HG03196 (cell line): ENCODE measurements at regions not wholly inside any gene's neighbourhood (a gene's known extent, or its start where the extent isn't known, plus 50 kb on each side); places are given as distances from the start of the nearest gene placed in this dataset.
"Not testable (repeated sequence)": the region's sequence is repeated elsewhere in the genome, so short reads cannot be mapped to it uniquely, and the experiment has no call there.

Experiments used
- ATAC-seq: cut with Tn5 transposase; IDR thresholded peaks from one replicate; pipeline ENCODE4 v1.9.1; 2021; ENCODE audit not compliant: unreplicated experiment

DNA sequence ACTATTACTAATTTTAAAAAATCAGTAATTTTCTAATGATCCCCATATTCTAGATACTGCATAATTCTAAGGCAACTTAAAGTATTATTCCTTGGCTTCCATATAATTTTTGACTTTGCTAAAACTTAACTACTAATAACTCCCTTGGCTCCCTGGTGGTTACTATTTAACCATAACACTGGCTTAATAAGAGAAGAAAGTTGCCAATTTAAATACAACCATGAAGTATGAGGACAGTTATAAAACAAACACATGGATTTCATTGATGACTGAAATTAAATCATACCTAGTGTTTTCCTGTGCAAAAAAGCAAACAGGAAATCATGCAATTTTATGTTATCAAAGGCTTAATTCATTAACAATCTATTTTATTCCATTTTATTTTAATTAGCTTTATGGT lies 1073.9 kb downstream of the GRM8 start:
- ATAC-seq = no peak

DNA sequence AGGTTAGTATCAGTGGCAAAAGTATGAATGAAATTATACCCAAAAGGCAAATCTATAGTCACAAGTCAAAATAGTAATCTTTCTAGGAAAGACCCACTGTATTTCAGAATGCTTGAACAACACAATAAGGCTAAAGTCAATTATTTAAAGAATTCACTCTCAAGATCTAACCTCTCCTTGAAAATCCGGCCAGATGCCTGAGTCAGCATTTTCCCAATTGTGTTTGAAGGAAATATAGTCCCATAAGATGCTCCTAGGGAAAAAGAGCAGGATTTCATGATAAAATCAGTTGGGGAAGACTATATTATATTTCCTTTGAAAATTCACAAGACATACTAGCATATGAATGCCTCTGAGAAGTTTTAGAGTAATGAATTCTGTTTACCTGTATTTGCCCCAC lies 1075.0 kb downstream of the GRM8 start:
- ATAC-seq = no peak

- no peak for ATAC-seq
Observed at GRCh38 chr7:126166645-126167044, 1086.1 kb downstream of the GRM8 start.

DNA sequence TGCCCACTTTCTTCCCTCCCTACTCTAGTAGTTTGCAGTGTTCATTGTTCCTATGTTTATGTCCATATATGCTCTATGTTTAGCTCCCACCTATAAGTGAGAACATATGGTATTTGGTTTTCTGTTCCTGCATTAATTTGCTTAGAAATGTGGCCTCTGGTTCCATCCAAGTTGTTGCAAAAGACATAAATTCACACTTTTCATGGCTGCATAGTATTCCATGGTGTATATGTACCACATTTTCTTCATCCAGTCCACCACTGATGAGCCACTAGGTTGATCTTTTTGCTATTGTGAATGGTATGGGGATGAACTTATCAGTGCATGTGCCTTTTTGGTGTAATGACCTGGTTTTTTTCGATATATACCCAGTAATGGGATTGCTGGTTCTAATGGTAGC lies 1089.1 kb downstream of the GRM8 start:
- ATAC-seq = no peak

DNA sequence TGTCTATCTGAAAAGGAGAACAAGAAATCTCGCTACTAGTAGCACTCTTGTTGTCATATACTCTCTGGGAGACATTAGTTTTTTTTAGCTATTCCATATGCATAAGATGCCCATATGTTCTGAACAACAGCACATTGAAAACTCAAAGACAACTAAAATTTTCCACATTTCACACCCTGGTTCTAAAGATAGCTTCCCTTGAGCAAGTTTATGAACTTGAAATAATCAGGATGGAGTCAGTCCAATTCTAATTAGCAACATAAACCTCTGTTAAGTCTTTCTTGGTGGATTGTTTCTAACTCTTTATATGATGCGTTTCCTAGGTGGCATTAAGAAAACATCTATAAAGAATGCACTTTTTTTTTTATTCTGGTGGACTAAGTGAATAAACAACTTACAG lies 1095.3 kb downstream of the GRM8 start:
- ATAC-seq = no peak

GRCh38 chr7:126150278-126150958 lies 1102.3 kb downstream of the GRM8 start:
- ATAC-seq = no peak

DNA sequence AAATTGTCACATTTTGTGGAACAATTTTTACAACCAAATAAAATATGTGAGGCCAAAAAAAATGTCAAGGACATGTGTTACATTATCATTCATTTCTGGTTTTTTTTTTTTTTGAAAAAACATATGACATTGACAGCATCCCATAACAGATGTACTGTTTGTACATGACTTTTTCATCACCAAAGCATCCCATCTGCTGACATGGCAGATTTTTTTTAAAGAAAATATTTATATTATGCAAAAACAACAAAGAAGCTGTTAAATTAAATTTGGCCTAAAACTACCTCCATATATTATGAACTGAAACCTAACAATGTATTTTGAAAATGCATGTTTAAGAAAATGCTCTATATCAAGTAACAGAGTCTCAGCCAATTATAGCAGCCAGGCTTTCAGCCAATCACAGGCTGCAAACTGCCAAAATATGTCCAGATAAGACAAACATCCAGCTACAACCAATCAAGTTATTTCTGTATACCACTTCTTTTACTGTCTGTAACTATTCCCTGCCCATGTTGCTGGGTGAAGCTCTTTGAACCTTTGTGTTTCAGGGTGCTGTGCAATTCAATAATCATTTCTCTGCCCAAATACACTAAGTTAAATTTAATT lies 1111.8 kb downstream of the GRM8 start:
- ATAC-seq = no peak

DNA sequence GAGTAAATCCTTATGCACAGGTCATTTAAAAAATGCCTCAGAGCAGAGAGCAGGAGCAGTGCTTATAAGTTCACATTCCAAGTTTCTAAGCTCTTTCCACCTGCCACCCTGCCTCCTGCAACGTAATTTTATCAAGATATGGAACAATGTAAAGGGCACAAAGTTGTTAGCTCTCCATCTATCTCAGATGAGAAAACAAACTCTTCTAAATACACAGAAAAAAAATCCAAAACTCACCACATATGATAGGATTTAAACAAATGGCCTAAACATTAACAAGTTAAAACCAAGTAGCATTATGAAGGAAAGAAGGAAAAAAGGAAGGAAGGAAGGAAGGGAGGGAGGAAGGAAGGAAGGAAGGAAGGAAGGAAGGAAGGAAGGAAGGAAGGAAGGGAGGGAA lies 1132.8 kb downstream of the GRM8 start:
- no peak for ATAC-seq

DNA sequence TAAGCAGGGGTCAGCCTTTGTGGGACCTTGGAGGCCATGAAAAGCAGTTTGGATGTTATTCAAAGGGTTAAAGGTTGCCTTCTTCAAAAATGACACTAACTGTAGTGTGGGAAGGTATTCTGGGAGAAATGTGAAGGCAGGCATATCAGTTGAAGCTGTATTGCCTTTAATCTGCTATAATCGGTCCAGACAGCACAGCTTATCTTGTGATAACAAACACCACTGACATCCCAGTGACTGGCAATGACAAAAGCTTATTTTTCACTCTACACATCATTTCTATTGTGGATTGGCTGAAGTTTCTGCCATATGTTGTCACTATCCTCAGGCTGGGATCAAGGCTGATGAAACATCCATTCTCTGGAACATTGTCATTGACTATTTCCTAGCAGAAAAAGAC lies 1149.2 kb downstream of the GRM8 start:
- ATAC-seq = no peak

DNA sequence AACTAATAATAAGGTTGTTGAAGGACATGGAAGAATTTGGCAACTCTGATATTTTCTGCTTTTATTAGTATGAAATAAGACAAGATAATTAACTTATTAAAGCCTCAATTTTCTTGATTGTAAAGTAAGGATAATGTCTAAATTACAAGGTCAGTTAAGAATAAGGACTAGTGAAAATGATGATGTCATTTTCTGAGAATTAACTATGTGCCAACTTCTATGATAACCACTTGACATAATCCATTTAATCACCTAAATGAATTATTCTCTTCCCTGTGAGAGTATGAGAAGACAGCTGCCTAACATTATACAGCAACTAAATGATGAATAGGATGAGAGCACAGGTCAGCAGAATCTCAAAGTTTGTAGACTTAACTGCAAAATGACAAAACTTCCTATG lies 1153.4 kb upstream of the POT1 start:
- no peak for ATAC-seq

- no peak for ATAC-seq
Observed at GRCh38 chr7:126079581-126079980, 1150.0 kb upstream of the POT1 start.

DNA sequence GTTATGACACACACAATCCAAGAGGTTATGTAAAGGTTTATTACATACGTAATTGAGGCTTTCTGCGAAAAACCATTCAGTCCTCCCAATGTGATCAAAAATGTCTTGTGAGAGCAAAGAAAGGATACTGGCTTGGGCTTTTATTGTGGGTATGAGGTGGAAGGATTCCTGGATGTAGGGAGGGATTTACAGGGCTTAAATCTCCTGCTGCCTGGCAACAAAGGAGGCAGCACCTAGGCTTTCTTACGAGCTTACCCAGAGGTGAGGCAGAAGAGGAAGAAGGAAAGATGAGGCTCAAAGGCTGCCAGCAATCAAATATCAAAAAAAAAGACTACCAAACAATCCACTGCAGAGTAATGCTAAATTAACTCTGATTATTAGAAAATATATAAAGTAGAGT lies 1149.5 kb upstream of the POT1 start:
- no peak for ATAC-seq

GRCh38 chr7:126065766-126066165 lies 1136.1 kb upstream of the POT1 start:
- ATAC-seq = no peak

DNA sequence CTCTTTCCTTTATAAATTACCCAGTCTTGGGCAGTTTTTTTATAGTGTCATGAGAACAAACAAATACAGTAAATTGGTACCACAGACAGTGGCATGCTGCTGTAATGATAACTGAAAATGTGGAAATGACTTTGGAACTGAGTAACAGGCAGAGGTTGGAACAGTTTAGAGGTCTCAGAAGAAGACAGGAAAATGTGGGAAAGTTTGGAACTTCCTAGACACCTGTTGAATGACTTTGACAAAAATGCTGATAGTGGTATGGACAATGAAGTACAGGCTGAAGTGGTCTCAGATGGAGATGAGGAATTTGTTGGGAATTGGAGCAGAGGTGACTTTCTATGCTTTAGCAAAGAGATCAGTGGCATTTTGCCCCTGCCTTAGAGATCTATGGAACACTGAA lies 1128.4 kb upstream of the POT1 start:
- ATAC-seq = no peak

DNA sequence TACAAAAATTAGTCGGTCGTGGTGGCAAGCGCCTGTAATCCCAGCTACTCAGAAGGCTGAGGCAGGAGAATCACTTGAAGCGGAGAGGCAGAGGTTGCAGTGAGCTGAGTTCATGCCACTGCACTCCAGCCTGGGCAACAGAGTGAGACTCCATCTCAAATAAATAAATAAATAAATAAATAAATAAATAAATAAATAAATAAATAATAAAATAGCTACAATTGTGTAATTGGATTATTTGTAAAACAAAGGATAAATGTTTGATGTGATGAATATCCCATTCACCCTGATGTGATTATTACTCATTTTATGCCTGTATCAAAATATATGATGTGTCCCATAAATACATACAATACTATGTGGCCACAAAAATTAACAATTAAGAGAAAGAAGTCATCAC lies 1127.0 kb upstream of the POT1 start:
- ATAC-seq = not testable (repeated sequence)

GRCh38 chr7:126052229-126052628 lies 1122.6 kb upstream of the POT1 start:
- ATAC-seq = no peak

GRCh38 chr7:126044662-126045061 lies 1115.0 kb upstream of the POT1 start:
- no peak for ATAC-seq

- ATAC-seq = no peak
Observed at GRCh38 chr7:126041472-126041871, 1111.8 kb upstream of the POT1 start.

GRCh38 chr7:126040114-126041045 lies 1110.8 kb upstream of the POT1 start:
- ATAC-seq = no peak

DNA sequence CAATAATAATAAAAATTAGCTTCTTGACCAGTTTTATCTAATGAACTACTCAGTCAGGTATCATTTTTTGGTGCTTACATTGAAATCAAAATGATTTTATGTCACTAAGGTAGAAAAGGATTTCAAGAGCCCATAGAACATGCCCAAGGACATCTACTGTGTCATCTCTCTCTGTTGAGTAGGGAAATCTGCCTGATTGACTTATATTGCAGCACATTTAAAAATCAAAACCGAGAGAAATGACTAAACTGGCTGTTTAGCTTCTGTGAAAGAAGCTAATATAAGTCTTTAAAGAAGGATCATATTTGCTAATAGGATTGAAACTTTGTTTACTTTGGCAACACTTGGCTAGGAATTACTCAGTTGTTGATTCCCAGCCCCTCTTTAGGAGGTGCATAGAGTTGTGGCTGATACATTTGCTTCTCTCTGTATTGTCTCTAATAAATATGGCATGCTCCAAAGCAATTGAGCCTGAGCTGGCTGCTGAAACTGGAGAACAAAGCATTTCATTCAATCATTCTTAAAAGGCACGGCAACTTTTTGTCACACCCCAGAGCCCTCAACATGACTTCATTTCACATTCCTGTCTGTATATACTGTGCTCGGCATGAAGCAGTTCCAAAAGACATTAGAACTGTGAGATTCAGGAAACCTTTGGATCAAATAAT lies 1096.9 kb upstream of the POT1 start:
- ATAC-seq = no peak

- ATAC-seq = no peak
Observed at GRCh38 chr7:126022452-126022851, 1092.8 kb upstream of the POT1 start.
